ENCODE measurements at regions not wholly inside any gene's neighbourhood (a gene's known extent, or its start where the extent isn't known, plus 50 kb on each side); places are given as distances from the start of the nearest gene placed in this dataset.

DNA sequence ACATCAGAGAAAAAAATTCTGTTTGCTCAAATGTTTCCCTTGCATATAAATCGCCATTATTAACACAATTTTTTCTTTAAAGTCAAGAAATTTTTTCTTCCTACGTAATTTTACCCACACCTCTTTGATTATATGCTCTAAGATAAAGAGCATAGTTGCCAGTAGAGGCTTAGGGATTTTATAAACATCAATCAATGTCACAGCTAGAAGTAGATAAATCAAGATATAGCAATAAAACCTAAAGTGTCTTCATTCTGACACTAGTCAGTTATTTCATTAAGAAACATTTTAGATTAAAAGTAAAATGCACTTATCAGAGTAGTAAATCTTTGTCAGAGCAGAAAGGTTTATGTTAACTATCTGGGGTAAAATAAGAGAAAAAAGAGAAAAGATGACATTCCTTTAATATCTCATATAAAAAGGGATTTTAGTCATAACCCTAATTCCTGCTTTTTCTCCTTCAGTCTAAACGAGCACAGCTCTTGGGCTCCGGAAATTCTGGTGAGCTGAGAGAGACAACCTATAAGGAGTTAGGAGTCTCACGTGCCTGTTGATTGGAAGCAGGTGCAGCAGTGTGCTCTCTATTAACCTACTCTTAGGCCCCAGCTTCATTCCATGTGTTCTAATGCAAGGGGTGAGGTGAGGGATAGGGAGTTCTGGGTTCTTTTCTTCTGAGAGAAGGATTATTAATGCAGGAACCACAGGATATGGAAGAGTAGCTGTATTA lies 172.4 kb upstream of the GULP1 start:
- TF ChIP-seq CTCF (conservative IDR thresholded peaks at IDR 0.05; ENCODE audit: low read depth in 2 of 2) = no peak
- TF ChIP-seq EZH2 (IDR thresholded peaks at IDR 0.05; ENCODE audit: low read depth, unreplicated experiment) = no peak
- no peak for TF ChIP-seq EZH2phosphoT487 (IDR thresholded peaks at IDR 0.05; ENCODE audit: unreplicated experiment)
- TF ChIP-seq, protein P1, sequence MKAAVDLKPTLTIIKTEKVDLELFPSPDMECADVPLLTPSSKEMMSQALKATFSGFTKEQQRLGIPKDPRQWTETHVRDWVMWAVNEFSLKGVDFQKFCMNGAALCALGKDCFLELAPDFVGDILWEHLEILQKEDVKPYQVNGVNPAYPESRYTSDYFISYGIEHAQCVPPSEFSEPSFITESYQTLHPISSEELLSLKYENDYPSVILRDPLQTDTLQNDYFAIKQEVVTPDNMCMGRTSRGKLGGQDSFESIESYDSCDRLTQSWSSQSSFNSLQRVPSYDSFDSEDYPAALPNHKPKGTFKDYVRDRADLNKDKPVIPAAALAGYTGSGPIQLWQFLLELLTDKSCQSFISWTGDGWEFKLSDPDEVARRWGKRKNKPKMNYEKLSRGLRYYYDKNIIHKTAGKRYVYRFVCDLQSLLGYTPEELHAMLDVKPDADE (IDR thresholded peaks at IDR 0.05) = no peak
- TF ChIP-seq, protein P2, sequence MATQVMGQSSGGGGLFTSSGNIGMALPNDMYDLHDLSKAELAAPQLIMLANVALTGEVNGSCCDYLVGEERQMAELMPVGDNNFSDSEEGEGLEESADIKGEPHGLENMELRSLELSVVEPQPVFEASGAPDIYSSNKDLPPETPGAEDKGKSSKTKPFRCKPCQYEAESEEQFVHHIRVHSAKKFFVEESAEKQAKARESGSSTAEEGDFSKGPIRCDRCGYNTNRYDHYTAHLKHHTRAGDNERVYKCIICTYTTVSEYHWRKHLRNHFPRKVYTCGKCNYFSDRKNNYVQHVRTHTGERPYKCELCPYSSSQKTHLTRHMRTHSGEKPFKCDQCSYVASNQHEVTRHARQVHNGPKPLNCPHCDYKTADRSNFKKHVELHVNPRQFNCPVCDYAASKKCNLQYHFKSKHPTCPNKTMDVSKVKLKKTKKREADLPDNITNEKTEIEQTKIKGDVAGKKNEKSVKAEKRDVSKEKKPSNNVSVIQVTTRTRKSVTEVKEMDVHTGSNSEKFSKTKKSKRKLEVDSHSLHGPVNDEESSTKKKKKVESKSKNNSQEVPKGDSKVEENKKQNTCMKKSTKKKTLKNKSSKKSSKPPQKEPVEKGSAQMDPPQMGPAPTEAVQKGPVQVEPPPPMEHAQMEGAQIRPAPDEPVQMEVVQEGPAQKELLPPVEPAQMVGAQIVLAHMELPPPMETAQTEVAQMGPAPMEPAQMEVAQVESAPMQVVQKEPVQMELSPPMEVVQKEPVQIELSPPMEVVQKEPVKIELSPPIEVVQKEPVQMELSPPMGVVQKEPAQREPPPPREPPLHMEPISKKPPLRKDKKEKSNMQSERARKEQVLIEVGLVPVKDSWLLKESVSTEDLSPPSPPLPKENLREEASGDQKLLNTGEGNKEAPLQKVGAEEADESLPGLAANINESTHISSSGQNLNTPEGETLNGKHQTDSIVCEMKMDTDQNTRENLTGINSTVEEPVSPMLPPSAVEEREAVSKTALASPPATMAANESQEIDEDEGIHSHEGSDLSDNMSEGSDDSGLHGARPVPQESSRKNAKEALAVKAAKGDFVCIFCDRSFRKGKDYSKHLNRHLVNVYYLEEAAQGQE (IDR thresholded peaks at IDR 0.05; ENCODE audit: unreplicated experiment) = no peak
- no peak for TF ChIP-seq JUNB (IDR thresholded peaks at IDR 0.05; ENCODE audit: unreplicated experiment)
